HL-60 (cell line): ENCODE measurements at regions not wholly inside any gene's neighbourhood (a gene's known extent, or its start where the extent isn't known, plus 50 kb on each side); places are given as distances from the start of the nearest gene placed in this dataset.

Experiments used
- GABPA ChIP-seq: IDR thresholded peaks from 2 replicates; pipeline ENCODE4 v1.6.1; 2012; ENCODE audit warnings: low read depth
- POLR2AphosphoS5 ChIP-seq: IDR thresholded peaks from 2 replicates; pipeline ENCODE4 v1.6.1; 2012; ENCODE audit warnings: low read depth
- SPI1 ChIP-seq: IDR thresholded peaks from 2 replicates; pipeline ENCODE4 v1.6.1; 2012; ENCODE audit warnings: low read depth, mild to moderate bottlenecking, borderline replicate concordance
- TF ChIP-seq, protein P1 (sequence below): IDR thresholded peaks from one replicate; pipeline ENCODE4 v1.5.1; 2011; ENCODE audit warnings: low read length, control low read depth, inconsistent platforms; ENCODE audit not compliant: insufficient read depth
- TF ChIP-seq, protein P2 (sequence below): IDR thresholded peaks from 2 replicates; pipeline ENCODE4 v1.6.1; 2012; ENCODE audit warnings: low read depth; ENCODE audit not compliant: insufficient replicate concordance

DNA sequence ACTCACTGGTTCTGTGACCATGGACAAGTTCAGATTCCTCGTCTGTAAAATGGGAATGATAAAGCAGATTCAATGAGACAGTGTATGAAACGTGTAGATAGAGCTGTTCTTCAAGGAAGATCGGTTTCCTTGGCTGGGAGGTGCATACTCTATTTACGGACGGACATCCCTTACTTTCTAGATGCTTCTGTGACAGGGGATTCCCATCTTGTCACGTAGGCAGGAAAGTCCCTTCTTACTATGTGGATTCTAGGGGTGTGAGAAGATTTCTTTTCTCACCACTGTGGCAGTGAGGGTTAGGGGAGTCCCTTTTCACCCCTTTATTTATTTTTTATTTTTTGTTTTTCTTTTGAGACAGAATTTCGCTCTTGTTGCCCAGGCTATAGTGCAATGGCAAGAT lies 180.9 kb upstream of the TBL1XR1 start:
- TF ChIP-seq POLR2AphosphoS5, result no peak
- TF ChIP-seq, protein P1, sequence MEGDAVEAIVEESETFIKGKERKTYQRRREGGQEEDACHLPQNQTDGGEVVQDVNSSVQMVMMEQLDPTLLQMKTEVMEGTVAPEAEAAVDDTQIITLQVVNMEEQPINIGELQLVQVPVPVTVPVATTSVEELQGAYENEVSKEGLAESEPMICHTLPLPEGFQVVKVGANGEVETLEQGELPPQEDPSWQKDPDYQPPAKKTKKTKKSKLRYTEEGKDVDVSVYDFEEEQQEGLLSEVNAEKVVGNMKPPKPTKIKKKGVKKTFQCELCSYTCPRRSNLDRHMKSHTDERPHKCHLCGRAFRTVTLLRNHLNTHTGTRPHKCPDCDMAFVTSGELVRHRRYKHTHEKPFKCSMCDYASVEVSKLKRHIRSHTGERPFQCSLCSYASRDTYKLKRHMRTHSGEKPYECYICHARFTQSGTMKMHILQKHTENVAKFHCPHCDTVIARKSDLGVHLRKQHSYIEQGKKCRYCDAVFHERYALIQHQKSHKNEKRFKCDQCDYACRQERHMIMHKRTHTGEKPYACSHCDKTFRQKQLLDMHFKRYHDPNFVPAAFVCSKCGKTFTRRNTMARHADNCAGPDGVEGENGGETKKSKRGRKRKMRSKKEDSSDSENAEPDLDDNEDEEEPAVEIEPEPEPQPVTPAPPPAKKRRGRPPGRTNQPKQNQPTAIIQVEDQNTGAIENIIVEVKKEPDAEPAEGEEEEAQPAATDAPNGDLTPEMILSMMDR, result no peak
- TF ChIP-seq, protein P2, sequence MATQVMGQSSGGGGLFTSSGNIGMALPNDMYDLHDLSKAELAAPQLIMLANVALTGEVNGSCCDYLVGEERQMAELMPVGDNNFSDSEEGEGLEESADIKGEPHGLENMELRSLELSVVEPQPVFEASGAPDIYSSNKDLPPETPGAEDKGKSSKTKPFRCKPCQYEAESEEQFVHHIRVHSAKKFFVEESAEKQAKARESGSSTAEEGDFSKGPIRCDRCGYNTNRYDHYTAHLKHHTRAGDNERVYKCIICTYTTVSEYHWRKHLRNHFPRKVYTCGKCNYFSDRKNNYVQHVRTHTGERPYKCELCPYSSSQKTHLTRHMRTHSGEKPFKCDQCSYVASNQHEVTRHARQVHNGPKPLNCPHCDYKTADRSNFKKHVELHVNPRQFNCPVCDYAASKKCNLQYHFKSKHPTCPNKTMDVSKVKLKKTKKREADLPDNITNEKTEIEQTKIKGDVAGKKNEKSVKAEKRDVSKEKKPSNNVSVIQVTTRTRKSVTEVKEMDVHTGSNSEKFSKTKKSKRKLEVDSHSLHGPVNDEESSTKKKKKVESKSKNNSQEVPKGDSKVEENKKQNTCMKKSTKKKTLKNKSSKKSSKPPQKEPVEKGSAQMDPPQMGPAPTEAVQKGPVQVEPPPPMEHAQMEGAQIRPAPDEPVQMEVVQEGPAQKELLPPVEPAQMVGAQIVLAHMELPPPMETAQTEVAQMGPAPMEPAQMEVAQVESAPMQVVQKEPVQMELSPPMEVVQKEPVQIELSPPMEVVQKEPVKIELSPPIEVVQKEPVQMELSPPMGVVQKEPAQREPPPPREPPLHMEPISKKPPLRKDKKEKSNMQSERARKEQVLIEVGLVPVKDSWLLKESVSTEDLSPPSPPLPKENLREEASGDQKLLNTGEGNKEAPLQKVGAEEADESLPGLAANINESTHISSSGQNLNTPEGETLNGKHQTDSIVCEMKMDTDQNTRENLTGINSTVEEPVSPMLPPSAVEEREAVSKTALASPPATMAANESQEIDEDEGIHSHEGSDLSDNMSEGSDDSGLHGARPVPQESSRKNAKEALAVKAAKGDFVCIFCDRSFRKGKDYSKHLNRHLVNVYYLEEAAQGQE, result no peak
- no peak for TF ChIP-seq GABPA
- TF ChIP-seq SPI1, result no peak
